ENCODE measurements at regions not wholly inside any gene's neighbourhood (a gene's known extent, or its start where the extent isn't known, plus 50 kb on each side); places are given as distances from the start of the nearest gene placed in this dataset.

DNA sequence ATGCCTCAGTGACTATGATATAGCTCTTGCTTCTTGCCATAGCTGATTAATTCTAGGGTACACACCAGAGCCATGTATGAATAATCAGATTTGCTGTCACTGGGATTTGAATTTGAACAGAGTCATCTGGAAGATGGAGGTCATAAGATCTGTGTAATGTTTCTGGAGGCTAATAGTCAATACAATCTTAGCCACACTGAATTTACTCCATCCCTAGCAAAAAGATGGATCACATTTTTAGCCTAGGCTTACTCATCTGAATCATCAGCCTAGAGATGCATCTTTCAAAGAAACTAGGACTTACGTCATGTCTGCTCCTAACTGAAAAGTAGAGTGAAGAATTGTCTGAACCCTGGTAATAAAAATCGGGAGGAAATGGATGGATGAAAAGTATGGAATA is 142.3 kb upstream of the ZNF804B start:
- 24% methylated on average over 2 of the region's 2 CpGs for WGBS (ENCODE audit: low lambda C conversion rate)
- in situ Hi-C loops (cut with HindIII; ENCODE audit: extremely low pct_ligation_motif_present, low pct_unique_long_range_greater_than_20kb), result no loop called here

DNA sequence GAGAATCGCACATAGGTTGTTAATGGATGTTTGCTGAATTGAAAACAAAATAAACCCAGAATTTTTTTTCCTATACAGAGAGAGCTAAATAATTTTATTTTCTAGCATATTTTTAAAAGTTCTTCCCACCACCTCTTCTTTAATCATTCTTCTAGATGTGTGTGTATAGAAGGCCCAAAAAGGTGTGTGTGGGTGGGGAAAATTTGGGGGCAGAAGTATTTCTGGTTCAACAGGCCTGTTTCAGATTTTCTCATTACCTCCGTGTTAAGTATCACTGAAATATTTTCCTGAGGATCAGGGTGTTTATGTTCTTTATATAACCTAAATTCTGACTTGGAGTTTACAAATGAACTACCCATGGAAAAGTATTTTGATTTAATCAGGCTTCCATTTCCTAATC is 144.2 kb upstream of the ZNF804B start:
- H3K36me3 ChIP-seq (replicated peaks in 1 of 2; ENCODE audit: control insufficient read depth in 1 of 2, insufficient read depth in 2 of 2, low read length in 2 of 2), result no peaks in the 10 kb centered on the region
- ATAC-seq (no peak), FAIRE-seq (no peak), DNase-seq (ENCODE audit: low spot score) (no peak)
- CTCF ChIA-PET (ENCODE audit: low intra/inter-chr PET ratio, low total read pairs), result no interaction called here
- H3K9ac ChIP-seq (ENCODE audit: insufficient read depth, low read depth, low read length), result no peak overlapping the region
- WGBS (ENCODE audit: low lambda C conversion rate), result 2% methylated on average over 2 of the region's 2 CpGs
- H3K27ac ChIP-seq (ENCODE audit: extremely low read length, insufficient read depth, low read length), result no peak overlapping the region
- no peaks in the 10 kb centered on the region for H3K27me3 ChIP-seq (ENCODE audit: control insufficient read depth in 1 of 2, insufficient read depth in 2 of 2, low read length in 2 of 2)
- H3K4me3 ChIP-seq (replicated peaks in 1 of 3; ENCODE audit: insufficient read depth in 1 of 3, low read depth in 2 of 3, low read length in 3 of 3), result no peak overlapping the region
- no peaks in the 10 kb centered on the region for H3K4me1 ChIP-seq (ENCODE audit: insufficient read depth, low read length)
- H3K4me2 ChIP-seq (ENCODE audit: low read depth, low read length), result no peak overlapping the region
- no peaks in the 10 kb centered on the region for H3K9me3 ChIP-seq (ENCODE audit: low read length)
- TF ChIP-seq, protein P1, sequence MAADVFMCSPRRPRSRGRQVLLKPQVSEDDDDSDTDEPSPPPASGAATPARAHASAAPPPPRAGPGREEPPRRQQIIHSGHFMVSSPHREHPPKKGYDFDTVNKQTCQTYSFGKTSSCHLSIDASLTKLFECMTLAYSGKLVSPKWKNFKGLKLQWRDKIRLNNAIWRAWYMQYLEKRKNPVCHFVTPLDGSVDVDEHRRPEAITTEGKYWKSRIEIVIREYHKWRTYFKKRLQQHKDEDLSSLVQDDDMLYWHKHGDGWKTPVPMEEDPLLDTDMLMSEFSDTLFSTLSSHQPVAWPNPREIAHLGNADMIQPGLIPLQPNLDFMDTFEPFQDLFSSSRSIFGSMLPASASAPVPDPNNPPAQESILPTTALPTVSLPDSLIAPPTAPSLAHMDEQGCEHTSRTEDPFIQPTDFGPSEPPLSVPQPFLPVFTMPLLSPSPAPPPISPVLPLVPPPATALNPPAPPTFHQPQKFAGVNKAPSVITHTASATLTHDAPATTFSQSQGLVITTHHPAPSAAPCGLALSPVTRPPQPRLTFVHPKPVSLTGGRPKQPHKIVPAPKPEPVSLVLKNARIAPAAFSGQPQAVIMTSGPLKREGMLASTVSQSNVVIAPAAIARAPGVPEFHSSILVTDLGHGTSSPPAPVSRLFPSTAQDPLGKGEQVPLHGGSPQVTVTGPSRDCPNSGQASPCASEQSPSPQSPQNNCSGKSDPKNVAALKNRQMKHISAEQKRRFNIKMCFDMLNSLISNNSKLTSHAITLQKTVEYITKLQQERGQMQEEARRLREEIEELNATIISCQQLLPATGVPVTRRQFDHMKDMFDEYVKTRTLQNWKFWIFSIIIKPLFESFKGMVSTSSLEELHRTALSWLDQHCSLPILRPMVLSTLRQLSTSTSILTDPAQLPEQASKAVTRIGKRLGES (CRISPR knock-in tag; IDR thresholded peaks at IDR 0.05; ENCODE audit: borderline replicate concordance), result no peak
- no peak for TF ChIP-seq HIVEP1 (CRISPR knock-in tag; IDR thresholded peaks at IDR 0.05)
- TF ChIP-seq KDM2A (CRISPR knock-in tag; IDR thresholded peaks at IDR 0.05; ENCODE audit: borderline replicate concordance, low read depth), result no peak
- POLR2A ChIA-PET, result no interaction called here
- in situ Hi-C loops (cut with HindIII; ENCODE audit: extremely low pct_ligation_motif_present, low pct_unique_long_range_greater_than_20kb) (no loop called here), intact Hi-C loops (cut with micrococcal nuclease; ENCODE audit: unreplicated experiment) (no loop called here)
- H2AFZ ChIP-seq (ENCODE audit: low read length), result no peak overlapping the region
- no TSS peak for BruUV-seq (replicated peaks)
- no peaks in the 10 kb centered on the region for H3K79me2 ChIP-seq (ENCODE audit: insufficient read depth, low read length)
- H4K20me1 ChIP-seq (ENCODE audit: insufficient read depth, low read length), result no peaks in the 10 kb centered on the region

More for the DNA sequence above, 142.3 kb upstream of the ZNF804B start:
- no peak overlapping the region for H2AFZ ChIP-seq (ENCODE audit: low read length)
- no peak overlapping the region for H3K4me3 ChIP-seq (replicated peaks in 1 of 3; ENCODE audit: insufficient read depth in 1 of 3, low read depth in 2 of 3, low read length in 3 of 3)
- no peaks in the 10 kb centered on the region for H3K36me3 ChIP-seq (replicated peaks in 1 of 2; ENCODE audit: control insufficient read depth in 1 of 2, insufficient read depth in 2 of 2, low read length in 2 of 2)
- H3K4me2 ChIP-seq (ENCODE audit: low read depth, low read length), result no peak overlapping the region
- H3K4me1 ChIP-seq (ENCODE audit: insufficient read depth, low read length), result no peaks in the 10 kb centered on the region
- no peak overlapping the region for H3K27ac ChIP-seq (ENCODE audit: extremely low read length, insufficient read depth, low read length)
- H3K9me3 ChIP-seq (ENCODE audit: low read length), result no peaks in the 10 kb centered on the region
- no peaks in the 10 kb centered on the region for H4K20me1 ChIP-seq (ENCODE audit: insufficient read depth, low read length)
- no peaks in the 10 kb centered on the region for H3K79me2 ChIP-seq (ENCODE audit: insufficient read depth, low read length)
- H3K27me3 ChIP-seq (ENCODE audit: control insufficient read depth in 1 of 2, insufficient read depth in 2 of 2, low read length in 2 of 2), result no peaks in the 10 kb centered on the region
- no peak overlapping the region for H3K9ac ChIP-seq (ENCODE audit: insufficient read depth, low read depth, low read length)
- DNase-seq (ENCODE audit: low spot score) (no peak), ATAC-seq (no peak), FAIRE-seq (no peak)
- BruUV-seq (replicated peaks), result no TSS peak
- POLR2A ChIA-PET, result no interaction called here
- CTCF ChIA-PET (ENCODE audit: low intra/inter-chr PET ratio, low total read pairs), result no interaction called here
- no peak for TF ChIP-seq PHF8 (CRISPR knock-in tag; IDR thresholded peaks at IDR 0.05)
- no peak for TF ChIP-seq KAT2B (IDR thresholded peaks at IDR 0.05; ENCODE audit: borderline replicate concordance, low read depth, low read length)
- TF ChIP-seq RXRB (CRISPR knock-in tag; IDR thresholded peaks at IDR 0.05; ENCODE audit: borderline replicate concordance), result no peak
- TF ChIP-seq PHF5A (CRISPR knock-in tag; IDR thresholded peaks at IDR 0.05; ENCODE audit: low read depth, unreplicated experiment), result no peak
- no peak for TF ChIP-seq FOXO1 (CRISPR knock-in tag; IDR thresholded peaks at IDR 0.05)
- TF ChIP-seq MAFF (IDR thresholded peaks at IDR 0.05; ENCODE audit: low read depth, low read length), result no peak
- no peak for TF ChIP-seq RBM39 (IDR thresholded peaks at IDR 0.05; ENCODE audit: low read depth, low read length, poor library complexity, severe bottlenecking)
- no peak for TF ChIP-seq HNRNPK (IDR thresholded peaks at IDR 0.05; ENCODE audit: low read depth, low read length, poor library complexity, severe bottlenecking)
- TF ChIP-seq ZNF839 (CRISPR knock-in tag; IDR thresholded peaks at IDR 0.05; ENCODE audit: borderline replicate concordance), result no peak
- no peak for TF ChIP-seq ZNF510 (CRISPR knock-in tag; IDR thresholded peaks at IDR 0.05; ENCODE audit: low read depth)
- no peak for TF ChIP-seq ZNF24 (IDR thresholded peaks at IDR 0.05)
- TF ChIP-seq ZNF749 (CRISPR knock-in tag; IDR thresholded peaks at IDR 0.05; ENCODE audit: borderline replicate concordance), result no peak
- intact Hi-C loops (cut with micrococcal nuclease; ENCODE audit: unreplicated experiment), result no loop called here
